Right cardiac atrium (tissue), 5 donors: ENCODE measurements at regions not wholly inside any gene's neighbourhood (a gene's known extent, or its start where the extent isn't known, plus 50 kb on each side); places are given as distances from the start of the nearest gene placed in this dataset.

Experiments used
- ATAC-seq, 2 donors: fragments of 200-7000 bp; cut with Tn5 transposase; one replicate each; pipeline versions ENCODE4 v1.8.0 to v1.9.1; 2020; ENCODE audit warnings: moderate library complexity in 2 of 2, mild to moderate bottlenecking in 1 of 2
- DNase-seq, 3 donors: peaks; one replicate each; pipeline ENCODE4 v3.0.0-alpha.2; 2020
- H3K27ac ChIP-seq: one replicate; pipeline ENCODE4 v1.5.1; 2013; ENCODE audit warnings: mild to moderate bottlenecking, low read length, control low read depth, moderate library complexity
- H3K27me3 ChIP-seq: one replicate; pipeline ENCODE4 v1.6.1; 2013; ENCODE audit not compliant: control insufficient read depth, insufficient read depth
- H3K4me1 ChIP-seq: one replicate; pipeline ENCODE4 v1.6.1; 2013; ENCODE audit warnings: low read length; ENCODE audit not compliant: control insufficient read depth, insufficient read depth
- H3K4me3 ChIP-seq: one replicate; pipeline ENCODE4 v1.5.1; 2013; ENCODE audit warnings: low read length, control low read depth
- H3K9me3 ChIP-seq: one replicate; pipeline ENCODE4 v1.6.1; 2013; ENCODE audit warnings: low read length; ENCODE audit not compliant: control insufficient read depth
- WGBS: extraction: QIAGEN DNeasy Blood & Tissue Kit; methylation state at CpG from one replicate; pipeline ENCODE4 v1.1.7; 2013; 5-methylcytosine and 5-hydroxymethylcytosine counted together
- intact Hi-C, 4 donors: fragments of 100-400 bp; cut with DNase I; formaldehyde crosslinking; loops; one replicate each; pipeline versions ENCODE4 v1.11.0 to v1.14.0; 2022 to 2023
- donor health status: healthy with polysubstance abuse.
- donor health status: DM: no; HTN: yes; CAD: no.
- donor health status: DM: no; HTN: no; CAD: no.
- donor health status: DM: no; HTN: yes; CAD: no; lungs with severe emphysema.
- donor health status: DM: yes; HTN: yes; CAD: no.

- WGBS = 85% methylated on average over 5 of the region's 5 CpGs
- Histone ChIP-seq H3K27ac (no peak overlapping the region), H3K9me3 (no peaks in the 10 kb centered on the region), H3K4me3 (no peak overlapping the region), H3K27me3 (no peaks in the 10 kb centered on the region), H3K4me1 (no peaks in the 10 kb centered on the region)
- intact Hi-C loops = no loop called here
- DNase-seq (no peak), ATAC-seq (no peak)
Measured at GRCh38 chr3:159757341-159758060, 231.1 kb upstream of the IL12A start.

- Histone ChIP-seq H3K4me1 (peaks cover 3% of the 10 kb centered on the region), H3K27ac (no peak overlapping the region), H3K27me3 (no peaks in the 10 kb centered on the region), H3K4me3 (no peak overlapping the region), H3K9me3 (no peaks in the 10 kb centered on the region)
- DNase-seq (no peak), ATAC-seq (no peak)
- intact Hi-C loops = no loop called here
Measured at GRCh38 chr3:159760046-159760445, 228.6 kb upstream of the IL12A start.

GRCh38 chr3:159761369-159761768 lies 227.3 kb upstream of the IL12A start:
- ATAC-seq (peak in 1 of 2 donors; percentile 18), DNase-seq (peak; percentile 45 to 71 (median 69))
- H3K4me3 ChIP-seq = no peak overlapping the region
- 52% methylated on average over 1 of the region's 1 CpG for WGBS
- H3K4me1 ChIP-seq = peaks cover 6% of the 10 kb centered on the region
- intact Hi-C loops = no loop called here
- H3K27me3 ChIP-seq = no peaks in the 10 kb centered on the region
- no peaks in the 10 kb centered on the region for H3K9me3 ChIP-seq
- H3K27ac ChIP-seq = peak overlapping the region; percentile 8

GRCh38 chr3:159761848-159762635 lies 226.6 kb upstream of the IL12A start:
- Histone ChIP-seq H3K27ac (peak overlapping the region; percentile 6), H3K9me3 (no peaks in the 10 kb centered on the region), H3K4me3 (no peak overlapping the region), H3K4me1 (peaks cover 6% of the 10 kb centered on the region), H3K27me3 (no peaks in the 10 kb centered on the region)
- no peak for ATAC-seq
- intact Hi-C loops = no loop called here
- no peak for DNase-seq
- WGBS = 70% methylated on average over 7 of the region's 7 CpGs

- Histone ChIP-seq H3K4me1 (peaks cover 6% of the 10 kb centered on the region), H3K27ac (peak overlapping the region; percentile 83), H3K9me3 (no peaks in the 10 kb centered on the region), H3K27me3 (no peaks in the 10 kb centered on the region), H3K4me3 (peak overlapping the region; percentile 80)
- WGBS = 2% methylated on average over 40 of the region's 40 CpGs
- ATAC-seq (peak; percentile 61 to 70), DNase-seq (peak; percentile 78 to 86 (median 86))
- intact Hi-C loops = no loop called here
Measured at GRCh38 chr3:159763011-159763601, 225.5 kb upstream of the IL12A start.

GRCh38 chr3:159763602-159764489 lies 224.8 kb upstream of the IL12A start:
- Histone ChIP-seq H3K27ac (peak overlapping the region; percentile 96), H3K4me1 (peaks cover 6% of the 10 kb centered on the region), H3K27me3 (no peaks in the 10 kb centered on the region), H3K9me3 (no peaks in the 10 kb centered on the region), H3K4me3 (peak overlapping the region; percentile 80)
- DNase-seq (peak; percentile 80 to 90 (median 90)), ATAC-seq (peak; percentile 80 to 88)
- intact Hi-C loops = no loop called here
- under 1% methylated on average over 80 of the region's 80 CpGs for WGBS

GRCh38 chr3:159764490-159765029 lies 224.1 kb upstream of the IL12A start:
- Histone ChIP-seq H3K4me1 (peaks cover 6% of the 10 kb centered on the region), H3K4me3 (peak overlapping the region; percentile 80), H3K9me3 (no peaks in the 10 kb centered on the region), H3K27ac (peak overlapping the region; percentile 96), H3K27me3 (no peaks in the 10 kb centered on the region)
- WGBS = under 1% methylated on average over 51 of the region's 51 CpGs
- peak in 1 of 3 donors; percentile 79 for DNase-seq
- intact Hi-C loops = no loop called here
- ATAC-seq = no peak

- peak overlapping the region; percentile 96 for H3K27ac ChIP-seq
- H3K9me3 ChIP-seq = no peaks in the 10 kb centered on the region
- DNase-seq (peak; percentile 84 to 86 (median 86)), ATAC-seq (peak; percentile 52 to 81)
- peaks cover 6% of the 10 kb centered on the region for H3K4me1 ChIP-seq
- under 1% methylated on average over 47 of the region's 47 CpGs for WGBS
- intact Hi-C loops = no loop called here
- peak overlapping the region; percentile 80 for H3K4me3 ChIP-seq
- H3K27me3 ChIP-seq = no peaks in the 10 kb centered on the region
Measured at GRCh38 chr3:159765030-159765859, 223.4 kb upstream of the IL12A start.

GRCh38 chr3:159765860-159766294 lies 222.8 kb upstream of the IL12A start:
- no peak for DNase-seq
- Histone ChIP-seq H3K27me3 (no peaks in the 10 kb centered on the region), H3K9me3 (no peaks in the 10 kb centered on the region), H3K4me3 (peak overlapping the region; percentile 80), H3K4me1 (peaks cover 6% of the 10 kb centered on the region), H3K27ac (peak overlapping the region; percentile 77)
- 45% methylated on average over 5 of the region's 5 CpGs for WGBS
- intact Hi-C loops = no loop called here
- ATAC-seq = peak in 1 of 2 donors; percentile 39
